ENCODE measurements at regions not wholly inside any gene's neighbourhood (a gene's known extent, or its start where the extent isn't known, plus 50 kb on each side); places are given as distances from the start of the nearest gene placed in this dataset.
"Not testable (repeated sequence)": the region's sequence is repeated elsewhere in the genome, so short reads cannot be mapped to it uniquely, and the experiment has no call there.

DNA sequence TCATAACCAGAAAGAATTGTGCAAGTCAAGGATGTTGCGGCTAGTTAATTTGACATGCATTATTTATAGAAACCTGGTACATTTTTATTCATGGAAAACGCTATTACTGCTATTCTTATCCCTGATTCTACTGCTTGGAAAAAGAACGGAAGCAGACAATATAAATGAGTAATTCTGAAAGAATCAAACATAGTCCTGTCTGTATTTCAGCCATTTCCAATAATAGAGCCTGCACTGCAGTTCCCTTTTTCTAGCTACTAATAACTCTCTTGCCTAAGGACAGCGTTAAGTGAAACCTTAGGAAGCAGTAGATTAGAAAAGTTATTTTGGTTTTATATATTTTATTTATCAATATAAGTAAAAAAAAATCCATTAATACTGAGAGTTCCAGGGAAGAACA, 414.9 kb downstream of the CYLC2 start:
- no peak for DNase-seq

GRCh38 chr9:103427696-103428095, 432.6 kb downstream of the CYLC2 start:
- no peak for DNase-seq

- DNase-seq: no peak
Measured at GRCh38 chr9:103430469-103430868, 435.3 kb downstream of the CYLC2 start.

- DNase-seq: no peak
Measured at GRCh38 chr9:103431809-103432208, 436.7 kb downstream of the CYLC2 start.

- DNase-seq: no peak
Measured at GRCh38 chr9:103444176-103444575, 449.0 kb downstream of the CYLC2 start.

DNA sequence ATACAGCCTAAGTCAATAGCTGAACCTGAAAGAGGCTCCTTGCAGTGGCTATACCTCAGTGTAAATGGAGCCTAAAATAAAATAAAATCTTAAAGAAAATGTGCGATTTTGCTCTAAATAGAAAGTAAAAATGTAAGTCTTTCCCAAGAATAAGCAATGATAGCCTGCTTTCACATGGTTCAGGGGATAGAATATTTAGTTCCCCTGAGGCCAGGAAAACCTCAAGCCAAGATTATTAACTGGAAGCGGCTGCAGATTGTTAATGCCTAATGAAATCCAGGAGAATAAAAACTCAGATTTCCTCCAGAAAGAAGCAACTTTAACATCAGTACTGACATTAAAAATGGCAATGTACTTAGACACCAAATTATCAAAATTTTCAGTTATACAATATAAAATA, 463.7 kb downstream of the CYLC2 start:
- DNase-seq: no peak

DNA sequence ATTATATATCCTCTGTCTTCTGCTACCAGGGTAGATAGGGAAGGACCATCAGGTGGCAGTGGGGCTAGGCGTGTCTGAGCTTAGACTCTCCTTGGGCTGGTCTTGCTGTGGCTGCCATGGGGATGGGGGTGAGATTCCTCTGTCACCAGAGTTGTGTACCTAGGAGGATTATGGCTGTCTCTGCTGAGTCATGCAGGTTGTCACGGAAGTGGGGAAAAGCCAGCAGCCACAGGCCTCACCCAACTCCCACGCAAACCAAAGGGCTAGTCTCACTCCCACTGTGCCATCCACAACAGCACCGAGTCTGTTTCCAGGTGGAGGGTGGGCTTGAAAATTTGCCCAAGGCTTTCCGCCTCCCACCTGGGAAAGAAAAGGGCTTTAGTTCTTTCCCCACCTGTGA, 476.1 kb downstream of the CYLC2 start:
- DNase-seq: no peak

- DNase-seq: no peak
Measured at GRCh38 chr9:103474156-103474555, 479.0 kb downstream of the CYLC2 start.

DNA sequence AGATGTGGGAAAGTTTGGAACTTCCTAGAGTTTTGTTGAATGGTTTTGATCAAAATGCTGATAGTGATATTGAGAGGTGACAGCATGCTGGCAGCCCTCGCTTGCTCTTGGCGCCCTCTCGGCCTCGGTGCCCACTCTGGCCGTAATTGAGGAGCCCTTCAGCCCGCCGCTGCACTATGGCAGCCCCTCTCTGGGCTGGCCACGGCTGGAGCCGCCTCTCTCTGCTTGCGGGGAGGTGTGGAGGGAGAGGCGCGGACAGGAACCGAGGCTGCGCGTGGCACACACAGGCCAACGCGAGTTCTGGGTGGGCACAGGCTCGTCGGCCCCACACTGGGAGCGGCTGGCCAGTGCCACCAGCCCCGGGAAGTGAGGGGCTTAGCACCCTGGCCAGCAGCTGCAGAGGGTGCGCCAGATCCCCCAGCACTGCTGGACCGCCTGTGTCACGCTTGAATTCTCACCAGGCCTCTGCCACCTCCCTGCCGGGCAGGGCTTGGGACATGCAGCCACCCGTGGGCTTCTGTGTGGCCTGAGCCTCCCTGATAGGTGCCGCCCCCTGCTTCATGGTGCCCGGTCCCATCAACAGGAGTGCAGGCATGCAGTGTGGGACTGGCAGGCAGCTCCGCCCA, 488.5 kb downstream of the CYLC2 start:
- no peak for DNase-seq

GRCh38 chr9:103485138-103485537, 490.0 kb downstream of the CYLC2 start:
- no peak for DNase-seq

GRCh38 chr9:103514767-103515166, 519.6 kb downstream of the CYLC2 start:
- no peak for DNase-seq

DNA sequence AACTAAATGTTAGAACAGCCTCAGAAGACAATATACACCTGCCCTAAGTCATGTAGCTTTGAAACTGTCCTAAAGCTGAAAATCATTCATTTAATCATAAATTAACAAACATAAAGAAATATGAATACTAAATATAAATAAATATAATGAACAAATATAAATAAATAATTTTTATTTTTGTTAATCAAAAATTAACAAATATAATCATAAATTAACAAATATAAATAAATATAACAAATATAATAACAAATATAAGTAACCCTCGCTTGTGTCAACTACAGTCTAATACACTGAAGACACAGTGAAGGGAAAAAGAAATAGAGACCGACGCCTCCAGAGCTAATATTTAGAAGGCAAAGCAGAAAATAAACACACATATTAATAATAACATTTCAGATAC, 527.3 kb downstream of the CYLC2 start:
- DNase-seq: no peak

DNA sequence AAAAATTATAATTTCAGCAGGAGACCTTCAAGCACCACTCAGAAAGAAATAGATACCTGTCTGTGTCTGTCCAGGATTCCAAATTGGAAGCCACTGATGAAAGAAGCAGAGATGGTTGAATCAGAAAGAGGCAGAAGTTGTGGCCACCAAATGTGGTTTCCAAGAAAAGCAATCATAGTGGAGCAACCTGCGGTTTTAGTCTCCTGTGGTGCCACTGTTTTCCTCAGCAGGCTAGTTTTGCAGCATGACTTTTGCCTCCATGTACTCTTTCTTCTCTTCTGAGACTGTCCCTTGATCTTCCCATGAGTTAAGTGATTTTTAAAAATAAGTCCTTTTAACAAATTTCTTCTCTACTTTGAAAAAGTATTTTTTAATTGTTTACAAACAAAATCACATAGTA, 535.8 kb downstream of the CYLC2 start:
- no peak for DNase-seq

DNA sequence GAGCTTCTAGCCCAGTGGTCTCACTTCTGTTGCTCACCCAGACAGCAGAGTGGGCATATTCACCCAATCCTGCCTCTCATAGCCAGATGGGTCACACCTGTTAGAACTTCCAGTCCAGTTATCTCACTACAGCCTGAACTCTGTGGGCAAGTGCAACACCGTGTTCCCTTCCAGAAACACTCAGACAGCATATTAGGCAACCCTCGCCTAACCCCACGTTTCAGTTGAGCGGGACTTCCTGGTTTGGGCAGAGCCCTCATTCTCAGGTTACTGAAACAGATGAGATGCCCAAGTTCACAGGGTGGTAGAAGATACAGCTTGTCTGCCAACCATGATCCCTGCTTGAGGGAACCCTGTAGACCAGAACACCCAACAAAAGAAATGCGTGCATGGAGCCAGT, 538.2 kb downstream of the CYLC2 start:
- no peak for DNase-seq

DNA sequence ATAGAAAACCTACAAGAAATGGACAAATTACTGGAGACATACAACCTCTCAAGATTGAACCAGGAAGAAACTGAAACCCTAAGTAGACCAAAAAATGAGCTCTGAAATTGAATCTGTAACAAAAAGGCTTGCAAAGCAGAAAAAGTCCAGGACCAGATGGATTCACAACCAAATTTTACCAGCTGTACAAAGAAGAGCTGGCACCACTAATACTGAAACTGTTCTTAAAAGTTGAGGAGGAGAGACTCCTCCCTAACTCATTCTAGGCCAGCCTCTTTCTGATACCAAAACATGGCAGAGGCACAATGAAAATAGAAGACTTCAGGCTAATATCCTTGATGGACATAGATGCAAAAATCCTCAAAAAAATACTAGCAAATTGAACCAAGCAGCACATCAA, 542.3 kb downstream of the CYLC2 start:
- DNase-seq: no peak

- DNase-seq: no peak
Measured at GRCh38 chr9:103545260-103545659, 548.8 kb upstream of the SMC2 start.

- DNase-seq: no peak
Measured at GRCh38 chr9:103552712-103553111, 541.4 kb upstream of the SMC2 start.

DNA sequence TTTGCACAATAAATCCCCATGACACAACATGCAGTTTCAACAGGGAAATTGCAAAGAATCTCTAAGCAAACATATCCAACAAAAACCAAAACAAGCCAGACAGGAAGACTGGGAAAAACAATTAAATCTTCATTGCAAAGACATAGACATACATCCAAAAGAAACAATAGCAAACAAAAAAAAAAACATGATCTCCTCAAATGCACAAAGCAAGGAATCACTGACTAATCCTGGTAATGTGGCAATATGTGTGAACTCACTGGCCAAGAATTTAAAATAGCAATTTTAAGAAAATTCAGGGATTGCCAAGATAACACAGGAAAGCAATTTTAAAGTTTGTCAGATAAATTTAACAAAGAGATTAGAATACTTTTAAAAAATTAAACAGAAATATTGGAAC, 520.1 kb upstream of the SMC2 start:
- no peak for DNase-seq

DNA sequence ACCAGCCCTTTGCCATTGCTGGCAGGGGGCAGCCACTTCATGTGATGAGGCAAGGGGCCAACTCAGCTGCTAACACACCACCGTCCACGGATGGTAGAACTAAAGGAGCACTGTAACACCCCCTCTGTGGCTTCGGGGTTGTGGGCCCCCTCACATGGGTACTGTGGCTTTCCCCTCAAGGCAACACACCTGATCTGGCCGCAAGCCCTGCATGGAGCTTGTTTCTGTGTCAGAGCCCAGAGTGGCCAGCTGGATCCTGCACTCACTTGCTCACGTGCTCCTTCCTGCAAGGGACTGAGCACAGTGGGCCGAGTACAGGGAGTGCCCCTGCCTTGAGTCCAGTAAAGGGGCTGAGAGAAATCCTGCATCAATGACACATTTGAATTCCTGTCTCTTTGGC, 507.4 kb upstream of the SMC2 start:
- DNase-seq: no peak

- DNase-seq: no peak
Measured at GRCh38 chr9:103601287-103601686, 492.8 kb upstream of the SMC2 start.

GRCh38 chr9:103611950-103612349, 482.2 kb upstream of the SMC2 start:
- DNase-seq: not testable (repeated sequence)

- no peak for DNase-seq
Measured at GRCh38 chr9:103615994-103616393, 478.1 kb upstream of the SMC2 start.

- DNase-seq: no peak
Measured at GRCh38 chr9:103617046-103617445, 477.1 kb upstream of the SMC2 start.

GRCh38 chr9:103625161-103625804, 468.8 kb upstream of the SMC2 start:
- no peak for DNase-seq

DNA sequence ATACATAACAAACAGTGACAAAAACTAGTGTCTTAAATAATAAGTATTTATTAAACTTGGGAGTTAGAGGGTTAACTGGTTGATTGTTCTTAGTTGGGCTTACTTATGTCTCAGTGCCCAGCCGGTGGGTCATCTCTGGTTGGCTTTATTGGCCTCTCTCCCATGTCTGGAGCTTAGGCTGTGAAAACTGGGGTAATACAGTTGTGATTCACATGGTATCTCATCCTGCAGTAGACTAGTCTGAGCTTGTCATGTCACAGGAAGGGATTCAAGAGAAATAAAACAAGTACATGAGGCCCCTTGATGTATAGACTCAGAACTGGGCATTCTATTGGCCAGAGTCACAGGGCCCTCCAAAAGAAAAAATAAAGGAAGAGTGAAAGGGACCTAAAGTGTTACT, 466.4 kb upstream of the SMC2 start:
- no peak for DNase-seq

All from DMS153 (cell line).